BE2C (cell line): ENCODE measurements at regions not wholly inside any gene's neighbourhood (a gene's known extent, or its start where the extent isn't known, plus 50 kb on each side); places are given as distances from the start of the nearest gene placed in this dataset.

ENCODE experiments used
- DNase-seq: peaks from one replicate; pipeline ENCODE4 v3.0.0-alpha.2; 2020
- H3K27me3 ChIP-seq: fragments of 250-450 bp; sonication (Bioruptor Pico); 2 replicates; pipeline ENCODE4 v1.5.1; 2020; ENCODE audit warnings: mild to moderate bottlenecking
- H3K36me3 ChIP-seq: fragments of 250-450 bp; sonication (Bioruptor Pico); 2 replicates; pipeline ENCODE4 v1.5.1; 2020; ENCODE audit warnings: mild to moderate bottlenecking
- H3K4me1 ChIP-seq: fragments of 250-450 bp; sonication (Bioruptor Pico); 2 replicates; pipeline ENCODE4 v1.5.1; 2020
- H3K4me3 ChIP-seq: 2 replicates; pipeline ENCODE4 v1.5.1; 2011; ENCODE audit warnings: low read depth, low read length
- H3K9me3 ChIP-seq: fragments of 250-450 bp; sonication (Bioruptor Pico); 2 replicates; pipeline ENCODE4 v1.5.1; 2020
- CTCF ChIP-seq: IDR thresholded peaks from 2 replicates; pipeline ENCODE4 v1.5.1; 2012; ENCODE audit warnings: mild to moderate bottlenecking, low read depth, low read length

DNA sequence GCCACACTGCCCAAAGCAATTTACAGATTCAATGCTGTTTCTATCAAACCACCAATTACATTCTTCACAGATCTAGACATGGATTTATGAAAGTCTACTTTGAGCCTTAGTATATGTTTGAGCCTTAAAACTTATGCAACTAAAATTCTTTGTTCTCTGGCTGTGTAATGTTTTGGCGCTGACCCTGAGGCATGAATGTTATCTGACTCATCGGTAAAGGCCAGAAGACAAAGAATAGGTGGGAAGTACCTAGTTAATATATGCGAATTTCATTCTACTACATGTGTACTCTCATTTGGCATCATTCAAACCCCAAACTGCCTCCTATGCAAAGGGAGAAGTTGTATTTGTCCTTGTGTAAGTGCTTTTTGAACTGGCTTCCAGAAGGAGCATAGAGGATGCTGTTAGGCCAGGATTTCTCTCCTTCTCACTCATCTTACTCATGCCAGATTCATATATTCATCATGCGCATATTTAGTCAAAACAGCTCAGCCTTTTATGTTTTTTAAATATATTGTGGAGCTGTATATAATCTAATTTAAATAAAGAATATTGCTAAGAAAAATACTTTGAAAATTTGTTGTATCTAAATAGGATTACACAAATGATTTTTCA is 204.2 kb downstream of the NFKBIZ start:
- H3K36me3 ChIP-seq = no peaks in the 10 kb centered on the region
- TF ChIP-seq CTCF = no peak
- no peaks in the 10 kb centered on the region; the same call in 1 of the 2 replicates for H3K4me1 ChIP-seq
- no peaks in the 10 kb centered on the region for H3K27me3 ChIP-seq
- no peak for DNase-seq
- no peaks in the 10 kb centered on the region; the same call in 1 of the 2 replicates for H3K9me3 ChIP-seq
- H3K4me3 ChIP-seq = no peak overlapping the region

GRCh38 chr3:102054543-102055080 is 205.3 kb downstream of the NFKBIZ start:
- Histone ChIP-seq H3K4me1 (no peaks in the 10 kb centered on the region; the same call in 1 of the 2 replicates), H3K27me3 (no peaks in the 10 kb centered on the region), H3K36me3 (no peaks in the 10 kb centered on the region), H3K4me3 (no peak overlapping the region), H3K9me3 (no peaks in the 10 kb centered on the region)
- TF ChIP-seq CTCF = no peak
- no peak for DNase-seq

DNA sequence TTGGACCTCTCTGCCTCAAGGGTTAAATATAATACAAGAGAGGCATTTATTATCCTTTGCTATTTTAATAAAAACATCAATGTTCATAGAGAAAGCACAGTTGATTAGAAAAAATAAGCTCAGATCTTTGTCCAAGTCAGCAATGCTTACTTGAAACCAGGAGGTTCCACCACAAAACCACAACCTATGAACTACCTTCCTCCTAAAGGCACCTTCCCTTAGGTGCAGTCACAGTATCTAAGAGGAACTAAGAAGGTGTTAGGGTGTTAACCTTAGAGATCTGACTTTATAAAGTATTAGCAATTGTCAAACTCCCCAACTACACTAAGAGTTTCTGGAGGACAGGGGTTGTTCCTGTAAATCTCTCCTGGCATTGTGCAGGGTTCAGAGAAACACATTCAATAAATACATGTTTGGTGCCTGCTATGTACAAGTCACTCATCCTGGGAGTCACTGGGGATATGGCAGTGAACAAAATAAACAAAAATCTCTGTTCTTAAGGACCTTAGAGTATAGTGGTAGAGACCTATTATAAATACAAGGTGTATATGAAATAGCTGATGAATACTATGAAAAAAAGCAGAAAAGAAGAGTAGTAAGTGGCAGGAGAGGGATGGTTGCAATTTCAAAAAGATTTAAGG is 208.6 kb downstream of the NFKBIZ start:
- H3K9me3 ChIP-seq = no peaks in the 10 kb centered on the region
- H3K4me3 ChIP-seq = no peak overlapping the region
- H3K27me3 ChIP-seq = no peaks in the 10 kb centered on the region
- no peak for DNase-seq
- no peaks in the 10 kb centered on the region; the same call in 1 of the 2 replicates for H3K4me1 ChIP-seq
- TF ChIP-seq CTCF = no peak
- no peaks in the 10 kb centered on the region for H3K36me3 ChIP-seq

- TF ChIP-seq CTCF = no peak
- no peaks in the 10 kb centered on the region for H3K27me3 ChIP-seq
- no peaks in the 10 kb centered on the region for H3K4me1 ChIP-seq
- H3K4me3 ChIP-seq = no peak overlapping the region
- no peaks in the 10 kb centered on the region for H3K36me3 ChIP-seq
- no peak for DNase-seq
- no peaks in the 10 kb centered on the region for H3K9me3 ChIP-seq
These were observed 210.0 kb downstream of the NFKBIZ start for GRCh38 chr3:102059145-102059943.

GRCh38 chr3:102060814-102061213 is 211.5 kb downstream of the NFKBIZ start:
- Histone ChIP-seq H3K4me1 (no peaks in the 10 kb centered on the region), H3K27me3 (no peaks in the 10 kb centered on the region), H3K9me3 (no peaks in the 10 kb centered on the region), H3K4me3 (no peak overlapping the region), H3K36me3 (no peaks in the 10 kb centered on the region)
- TF ChIP-seq CTCF = no peak
- DNase-seq = peak; percentile 35
